ENCODE measurements at regions not wholly inside any gene's neighbourhood (a gene's known extent, or its start where the extent isn't known, plus 50 kb on each side); places are given as distances from the start of the nearest gene placed in this dataset.
A peak's percentile ranks its signal among the peaks of the same experiment; 100 is the strongest.

DNA sequence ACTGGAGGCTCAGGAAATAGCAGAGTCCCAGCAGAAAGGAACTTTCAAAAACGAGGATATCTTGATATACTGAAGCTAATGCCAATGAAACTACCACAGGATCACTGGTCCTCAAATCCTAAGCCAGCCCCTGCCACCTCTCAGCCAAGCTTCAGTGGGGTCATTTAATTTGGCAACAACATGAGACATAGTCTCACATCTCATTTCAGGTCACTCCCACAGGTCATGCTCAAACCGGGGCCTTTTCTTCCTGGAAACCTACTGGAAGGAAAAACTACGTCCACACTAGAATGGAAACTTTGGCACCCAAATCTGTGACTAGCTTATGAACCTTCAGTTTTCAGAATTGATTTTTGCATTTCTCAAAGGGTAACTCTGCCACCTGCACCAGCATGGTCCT lies 61.9 kb upstream of the CYP2D6 start:
- peaks cover 0 to 6% (median 0%) of the 10 kb centered on the region in 4 donors for H3K4me1 ChIP-seq
- ATAC-seq (peak in 1 of 4 donors; percentile 57), DNase-seq (no peak)
- no peaks in the 10 kb centered on the region for H3K9me3 ChIP-seq
- H3K4me3 ChIP-seq, result no peak overlapping the region
- TF ChIP-seq POLR2A (IDR thresholded peaks at IDR 0.05) (no peak), CTCF (IDR thresholded peaks at IDR 0.05) (no peak)
- no peak overlapping the region for H3K27ac ChIP-seq
- no peaks in the 10 kb centered on the region for H3K27me3 ChIP-seq
- WGBS (ENCODE audit: insufficient coverage, low coverage, low lambda C conversion rate, missing lambda C conversion rate), result 11% methylated on average over 2 of the region's 3 CpGs
- H3K36me3 ChIP-seq, result no peaks in the 10 kb centered on the region
- intact Hi-C loops (cut with DNase I), result no loop called here

- Histone ChIP-seq H3K9me3 (no peaks in the 10 kb centered on the region), H3K36me3 (no peaks in the 10 kb centered on the region), H3K27ac (no peak overlapping the region), H3K4me3 (no peak overlapping the region), H3K4me1 (peaks cover 0 to 6% (median 0%) of the 10 kb centered on the region in 4 donors), H3K27me3 (no peaks in the 10 kb centered on the region)
- ATAC-seq (peak in 1 of 4 donors; percentile 32), DNase-seq (no peak)
- no peak for TF ChIP-seq CTCF (IDR thresholded peaks at IDR 0.05)
- TF ChIP-seq POLR2A (IDR thresholded peaks at IDR 0.05), result no peak
- 100% methylated on average over 1 of the region's 1 CpG for WGBS (ENCODE audit: insufficient coverage, low coverage, low lambda C conversion rate, missing lambda C conversion rate)
- intact Hi-C loops (cut with DNase I), result no loop called here
Measured at GRCh38 chr22:42190274-42190673, 59.7 kb upstream of the CYP2D6 start.

GRCh38 chr22:42189761-42190160 lies 59.2 kb upstream of the CYP2D6 start:
- intact Hi-C loops (cut with DNase I), result no loop called here
- Histone ChIP-seq H3K27me3 (no peaks in the 10 kb centered on the region), H3K4me3 (no peak overlapping the region), H3K36me3 (no peaks in the 10 kb centered on the region), H3K9me3 (no peaks in the 10 kb centered on the region), H3K4me1 (peaks cover 0 to 6% (median 0%) of the 10 kb centered on the region in 4 donors), H3K27ac (no peak overlapping the region)
- DNase-seq, result no peak
- TF ChIP-seq POLR2A (IDR thresholded peaks at IDR 0.05) (no peak), CTCF (IDR thresholded peaks at IDR 0.05) (no peak)
- no peak for ATAC-seq
- WGBS (ENCODE audit: insufficient coverage, low coverage, low lambda C conversion rate, missing lambda C conversion rate), result 100% methylated on average over 3 of the region's 4 CpGs

GRCh38 chr22:42188808-42189447 lies 58.3 kb upstream of the CYP2D6 start:
- whole genome bisulfite sequencing (ENCODE audit: insufficient coverage, low coverage, low lambda C conversion rate, missing lambda C conversion rate), result 84% methylated on average over 4 of the region's 4 CpGs
- no peak overlapping the region for H3K4me3 ChIP-seq
- H3K4me1 ChIP-seq, result peaks cover 0 to 6% (median 0%) of the 10 kb centered on the region in 4 donors
- no peaks in the 10 kb centered on the region for H3K27me3 ChIP-seq
- no peak for TF ChIP-seq CTCF (IDR thresholded peaks at IDR 0.05)
- no peak for TF ChIP-seq POLR2A (IDR thresholded peaks at IDR 0.05)
- DNase-seq (no peak), ATAC-seq (no peak)
- no peaks in the 10 kb centered on the region for H3K36me3 ChIP-seq
- no peak overlapping the region for H3K27ac ChIP-seq
- intact Hi-C loops (cut with DNase I), result no loop called here
- no peaks in the 10 kb centered on the region for H3K9me3 ChIP-seq

Measured in right lobe of liver (tissue), 6 donors.